ENCODE measurements at regions not wholly inside any gene's neighbourhood (a gene's known extent, or its start where the extent isn't known, plus 50 kb on each side); places are given as distances from the start of the nearest gene placed in this dataset.

DNA sequence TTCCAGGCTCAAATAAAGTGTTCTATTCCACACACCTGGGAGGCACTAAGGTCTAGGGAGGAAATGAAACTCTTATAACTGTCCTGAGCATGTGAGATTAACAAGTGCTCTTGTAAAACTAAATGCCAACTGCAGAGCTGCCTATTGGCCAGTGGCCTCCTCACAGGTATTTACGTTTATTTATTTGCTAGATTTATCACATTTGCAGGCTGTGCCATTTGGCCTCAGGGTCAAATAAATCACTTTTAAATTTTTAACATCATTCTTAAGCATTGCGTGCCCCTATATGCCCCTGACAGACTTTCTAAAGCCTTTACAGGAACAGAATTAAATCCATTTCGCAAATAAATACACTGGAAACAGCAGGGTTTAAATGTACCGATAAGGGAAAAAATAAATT is 381.8 kb upstream of the NFE2L3 start:
- TF ChIP-seq, protein P1, sequence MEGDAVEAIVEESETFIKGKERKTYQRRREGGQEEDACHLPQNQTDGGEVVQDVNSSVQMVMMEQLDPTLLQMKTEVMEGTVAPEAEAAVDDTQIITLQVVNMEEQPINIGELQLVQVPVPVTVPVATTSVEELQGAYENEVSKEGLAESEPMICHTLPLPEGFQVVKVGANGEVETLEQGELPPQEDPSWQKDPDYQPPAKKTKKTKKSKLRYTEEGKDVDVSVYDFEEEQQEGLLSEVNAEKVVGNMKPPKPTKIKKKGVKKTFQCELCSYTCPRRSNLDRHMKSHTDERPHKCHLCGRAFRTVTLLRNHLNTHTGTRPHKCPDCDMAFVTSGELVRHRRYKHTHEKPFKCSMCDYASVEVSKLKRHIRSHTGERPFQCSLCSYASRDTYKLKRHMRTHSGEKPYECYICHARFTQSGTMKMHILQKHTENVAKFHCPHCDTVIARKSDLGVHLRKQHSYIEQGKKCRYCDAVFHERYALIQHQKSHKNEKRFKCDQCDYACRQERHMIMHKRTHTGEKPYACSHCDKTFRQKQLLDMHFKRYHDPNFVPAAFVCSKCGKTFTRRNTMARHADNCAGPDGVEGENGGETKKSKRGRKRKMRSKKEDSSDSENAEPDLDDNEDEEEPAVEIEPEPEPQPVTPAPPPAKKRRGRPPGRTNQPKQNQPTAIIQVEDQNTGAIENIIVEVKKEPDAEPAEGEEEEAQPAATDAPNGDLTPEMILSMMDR (IDR thresholded peaks at IDR 0.05) = no peak
- Histone ChIP-seq H3K4me3 (ENCODE audit: low read length) (no peak overlapping the region), H3K36me3 (ENCODE audit: insufficient read depth, low read length) (no peaks in the 10 kb centered on the region), H3K27ac (ENCODE audit: low read depth in 1 of 2, low read length in 2 of 2) (no peak overlapping the region), H3K4me1 (ENCODE audit: insufficient read depth, low read length) (no peaks in the 10 kb centered on the region), H3K27me3 (ENCODE audit: control insufficient read depth in 1 of 2, insufficient read depth in 2 of 2, low read length in 2 of 2) (peaks cover 0 to 7% of the 10 kb centered on the region in 2 experiments), H3K9me3 (ENCODE audit: control insufficient read depth in 1 of 2, insufficient read depth in 1 of 2, low read length in 2 of 2) (no peaks in the 10 kb centered on the region)
- Mint-ChIP-seq H3K9me3 (no peaks in the 10 kb centered on the region), H3K27me3 (peaks cover 12% of the 10 kb centered on the region), H3K36me3 (ENCODE audit: low read depth) (no peaks in the 10 kb centered on the region), H3K4me1 (ENCODE audit: low read depth) (no peaks in the 10 kb centered on the region), H3K4me3 (no peak overlapping the region), H3K27ac (no peak overlapping the region)
- POLR2A ChIA-PET = no interaction called here
- intact Hi-C loops (cut with DNase I, micrococcal nuclease) = no loop called here
- DNase-seq = no peak
- ATAC-seq (ENCODE audit: poor library complexity) = no peak
- CTCF ChIA-PET = no interaction called here

DNA sequence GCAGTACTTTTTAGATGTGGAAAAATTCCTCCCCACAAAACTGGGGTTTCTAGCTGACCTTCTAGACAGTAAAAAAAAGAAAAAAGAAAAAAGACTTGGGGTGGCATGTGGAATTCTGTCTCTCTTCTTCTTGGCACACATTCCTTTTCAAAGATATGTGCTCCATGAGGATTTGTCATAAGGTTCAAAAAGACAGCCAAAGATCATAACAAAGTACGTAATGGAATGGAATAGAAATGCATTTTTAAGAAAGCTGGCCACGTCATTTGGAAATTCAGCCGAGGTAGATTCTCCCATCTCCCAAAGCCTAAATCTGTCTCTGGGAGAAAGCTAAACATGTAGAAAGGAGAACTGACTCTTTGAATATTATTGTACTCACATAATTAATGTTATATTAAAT is 381.3 kb upstream of the NFE2L3 start:
- TF ChIP-seq, protein P1 (IDR thresholded peaks at IDR 0.05) = no peak
- CTCF ChIA-PET = no interaction called here
- no peak overlapping the region for H3K27ac Mint-ChIP-seq
- no peaks in the 10 kb centered on the region for H3K4me1 ChIP-seq (ENCODE audit: insufficient read depth, low read length)
- no peaks in the 10 kb centered on the region for H3K36me3 ChIP-seq (ENCODE audit: insufficient read depth, low read length)
- POLR2A ChIA-PET = no interaction called here
- H3K9me3 ChIP-seq (ENCODE audit: control insufficient read depth in 1 of 2, insufficient read depth in 1 of 2, low read length in 2 of 2) = no peaks in the 10 kb centered on the region
- H3K27me3 Mint-ChIP-seq = peaks cover 12% of the 10 kb centered on the region
- no peak overlapping the region for H3K4me3 ChIP-seq (ENCODE audit: low read length)
- H3K4me1 Mint-ChIP-seq (ENCODE audit: low read depth) = no peaks in the 10 kb centered on the region
- no peak overlapping the region for H3K4me3 Mint-ChIP-seq
- no peak for DNase-seq
- H3K9me3 Mint-ChIP-seq = no peaks in the 10 kb centered on the region
- intact Hi-C loops (cut with DNase I, micrococcal nuclease) = no loop called here
- H3K36me3 Mint-ChIP-seq (ENCODE audit: low read depth) = no peaks in the 10 kb centered on the region
- H3K27ac ChIP-seq (ENCODE audit: low read depth in 1 of 2, low read length in 2 of 2) = no peak overlapping the region
- no peak for ATAC-seq (ENCODE audit: poor library complexity)
- peaks cover 0 to 7% of the 10 kb centered on the region in 2 experiments for H3K27me3 ChIP-seq (ENCODE audit: control insufficient read depth in 1 of 2, insufficient read depth in 2 of 2, low read length in 2 of 2)

GRCh38 chr7:25771491-25771890 is 380.5 kb upstream of the NFE2L3 start:
- Mint-ChIP-seq H3K36me3 (ENCODE audit: low read depth) (no peaks in the 10 kb centered on the region), H3K27me3 (peaks cover 12% of the 10 kb centered on the region), H3K4me3 (no peak overlapping the region), H3K9me3 (no peaks in the 10 kb centered on the region), H3K27ac (no peak overlapping the region), H3K4me1 (ENCODE audit: low read depth) (no peaks in the 10 kb centered on the region)
- Histone ChIP-seq H3K27me3 (ENCODE audit: control insufficient read depth in 1 of 2, insufficient read depth in 2 of 2, low read length in 2 of 2) (peaks cover 0 to 7% of the 10 kb centered on the region in 2 experiments), H3K9me3 (ENCODE audit: control insufficient read depth in 1 of 2, insufficient read depth in 1 of 2, low read length in 2 of 2) (no peaks in the 10 kb centered on the region), H3K36me3 (ENCODE audit: insufficient read depth, low read length) (no peaks in the 10 kb centered on the region), H3K4me1 (ENCODE audit: insufficient read depth, low read length) (no peaks in the 10 kb centered on the region), H3K27ac (ENCODE audit: low read depth in 1 of 2, low read length in 2 of 2) (no peak overlapping the region), H3K4me3 (ENCODE audit: low read length) (no peak overlapping the region)
- POLR2A ChIA-PET = no interaction called here
- intact Hi-C loops (cut with DNase I, micrococcal nuclease) = no loop called here
- CTCF ChIA-PET = no interaction called here
- ATAC-seq (ENCODE audit: poor library complexity) = no peak
- TF ChIP-seq, protein P1 (IDR thresholded peaks at IDR 0.05) = no peak
- no peak for DNase-seq
